NOMO-1 treated with dmso at 0.1 percent for 144 hours (cell line): ENCODE measurements at regions not wholly inside any gene's neighbourhood (a gene's known extent, or its start where the extent isn't known, plus 50 kb on each side); places are given as distances from the start of the nearest gene placed in this dataset.
"Not testable (repeated sequence)": the region's sequence is repeated elsewhere in the genome, so short reads cannot be mapped to it uniquely, and the experiment has no call there.

Experiments
- DNase-seq: peaks from one replicate; lab custom pipeline; 2025; ENCODE audit not compliant: unreplicated experiment; lab: John Stamatoyannopoulos, UW

- no peak for DNase-seq
Observed at GRCh38 chr13:67977066-67977465, 746.9 kb upstream of the PCDH9 start.

GRCh38 chr13:67971291-67971690, 741.2 kb upstream of the PCDH9 start:
- DNase-seq: no peak

GRCh38 chr13:67967031-67967430, 736.9 kb upstream of the PCDH9 start:
- no peak for DNase-seq

- DNase-seq: no peak
Observed at GRCh38 chr13:67966065-67966464, 735.9 kb upstream of the PCDH9 start.

GRCh38 chr13:67964986-67965385, 734.9 kb upstream of the PCDH9 start:
- DNase-seq: no peak

- no peak for DNase-seq
Observed at GRCh38 chr13:67964091-67964490, 734.0 kb upstream of the PCDH9 start.

GRCh38 chr13:67961331-67961730, 731.2 kb upstream of the PCDH9 start:
- no peak for DNase-seq

GRCh38 chr13:67951431-67951830, 721.3 kb upstream of the PCDH9 start:
- no peak for DNase-seq

GRCh38 chr13:67950603-67951002, 720.5 kb upstream of the PCDH9 start:
- no peak for DNase-seq

GRCh38 chr13:67946131-67946530, 716.0 kb upstream of the PCDH9 start:
- DNase-seq: no peak

- no peak for DNase-seq
Observed at GRCh38 chr13:67943116-67943515, 713.0 kb upstream of the PCDH9 start.

- DNase-seq: no peak
Observed at GRCh38 chr13:67935626-67936025, 705.5 kb upstream of the PCDH9 start.

GRCh38 chr13:67934617-67935330, 704.6 kb upstream of the PCDH9 start:
- DNase-seq: no peak

GRCh38 chr13:67932991-67933390, 702.9 kb upstream of the PCDH9 start:
- DNase-seq: no peak

- DNase-seq: no peak
Observed at GRCh38 chr13:67917291-67917987, 687.3 kb upstream of the PCDH9 start.

- no peak for DNase-seq
Observed at GRCh38 chr13:67916650-67917049, 686.5 kb upstream of the PCDH9 start.

- no peak for DNase-seq
Observed at GRCh38 chr13:67914535-67914934, 684.4 kb upstream of the PCDH9 start.

- not testable (repeated sequence) for DNase-seq
Observed at GRCh38 chr13:67902960-67903359, 672.8 kb upstream of the PCDH9 start.

- DNase-seq: no peak
Observed at GRCh38 chr13:67880916-67881315, 650.8 kb upstream of the PCDH9 start.

GRCh38 chr13:67878376-67878775, 648.2 kb upstream of the PCDH9 start:
- DNase-seq: no peak

- no peak for DNase-seq
Observed at GRCh38 chr13:67877031-67877430, 646.9 kb upstream of the PCDH9 start.

GRCh38 chr13:67867206-67867605, 637.1 kb upstream of the PCDH9 start:
- no peak for DNase-seq

GRCh38 chr13:67860315-67860714, 630.2 kb upstream of the PCDH9 start:
- DNase-seq: no peak
